Calu3 (cell line): ENCODE measurements at regions not wholly inside any gene's neighbourhood (a gene's known extent, or its start where the extent isn't known, plus 50 kb on each side); places are given as distances from the start of the nearest gene placed in this dataset.

Source experiments
- BruUV-seq: library from RNA; stranded (reverse); fragments of 400-500 nt; replicated peaks from 2 replicates; lab custom pipeline; 2021; lab: Mats Ljungman, UMichigan
- CTCF ChIA-PET: fragments of 300-600 bp; sonication (Branson Sonifier 250); formaldehyde crosslinking; loops from one replicate; lab custom pipeline; 2022; ENCODE audit warnings: antibody characterized with exemption; lab: Charles Lee
- DNase-seq: peaks from one replicate; pipeline ENCODE4 v3.0.0; 2022
- H3K27ac Mint-ChIP-seq: one replicate; pipeline ENCODE4 v1.8.0; 2022; ENCODE audit warnings: mixed read lengths; ENCODE audit not compliant: unreplicated experiment
- H3K27me3 Mint-ChIP-seq: one replicate; pipeline ENCODE4 v1.8.0; 2022; ENCODE audit warnings: mixed read lengths; ENCODE audit not compliant: unreplicated experiment
- H3K36me3 Mint-ChIP-seq: one replicate; pipeline ENCODE4 v1.8.0; 2022; ENCODE audit warnings: mild to moderate bottlenecking, moderate library complexity, mixed read lengths; ENCODE audit not compliant: insufficient read depth, unreplicated experiment
- H3K4me1 Mint-ChIP-seq: one replicate; pipeline ENCODE4 v1.8.0; 2022; ENCODE audit warnings: mild to moderate bottlenecking, low read depth, mixed read lengths; ENCODE audit not compliant: unreplicated experiment
- H3K4me3 Mint-ChIP-seq: one replicate; pipeline ENCODE4 v1.8.0; 2022; ENCODE audit warnings: mild to moderate bottlenecking, low read depth, moderate library complexity, mixed read lengths; ENCODE audit not compliant: unreplicated experiment
- H3K9me3 Mint-ChIP-seq: one replicate; pipeline ENCODE4 v1.8.0; 2022; ENCODE audit warnings: low read depth, mixed read lengths; ENCODE audit not compliant: unreplicated experiment
- intact Hi-C: fragments of 100-400 bp; cut with micrococcal nuclease; formaldehyde crosslinking; loops from one replicate; pipeline ENCODE4 v1.10.0; 2022; ENCODE audit not compliant: unreplicated experiment
- TF ChIP-seq, protein P1 (sequence below): fragments of 200-600 bp; IDR thresholded peaks from one replicate; pipeline ENCODE4 v1.8.0; 2022; ENCODE audit warnings: antibody characterized with exemption; ENCODE audit not compliant: unreplicated experiment

DNA sequence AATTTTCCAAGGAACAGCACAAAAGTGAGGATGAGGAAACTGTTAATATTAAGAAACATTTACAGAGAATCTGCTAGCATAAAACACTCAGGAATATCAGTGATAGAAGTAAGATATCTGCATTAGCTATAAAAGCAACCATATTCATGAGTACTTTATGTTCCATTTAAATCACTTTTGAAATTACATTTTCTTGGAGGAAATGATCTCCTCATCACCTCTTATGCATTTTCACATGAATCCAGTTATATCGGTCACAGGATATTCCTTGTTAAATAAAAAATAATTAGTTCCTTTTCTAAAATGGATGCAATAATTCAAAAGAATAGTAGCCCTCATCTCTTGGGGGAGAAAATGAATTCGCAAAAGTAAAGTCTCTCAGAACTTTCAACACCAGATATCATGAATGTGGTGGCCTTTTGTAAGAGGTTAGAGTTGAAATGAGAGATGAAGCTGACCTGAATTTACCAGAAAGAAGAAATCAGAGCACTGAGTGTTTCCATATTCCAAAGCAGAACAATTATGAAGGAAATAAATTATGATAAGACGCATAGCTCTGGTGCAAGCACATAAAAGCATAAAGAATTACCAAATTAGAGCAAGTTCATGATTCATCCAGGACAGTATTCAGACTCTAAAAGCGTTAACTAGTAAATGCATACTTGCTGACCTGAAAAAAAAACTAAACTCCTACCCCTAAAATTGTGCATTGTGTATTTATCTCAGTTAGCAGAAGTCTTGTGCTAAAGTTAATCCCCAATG lies 321.9 kb upstream of the CCDC54 start:
- TF ChIP-seq, protein P1, sequence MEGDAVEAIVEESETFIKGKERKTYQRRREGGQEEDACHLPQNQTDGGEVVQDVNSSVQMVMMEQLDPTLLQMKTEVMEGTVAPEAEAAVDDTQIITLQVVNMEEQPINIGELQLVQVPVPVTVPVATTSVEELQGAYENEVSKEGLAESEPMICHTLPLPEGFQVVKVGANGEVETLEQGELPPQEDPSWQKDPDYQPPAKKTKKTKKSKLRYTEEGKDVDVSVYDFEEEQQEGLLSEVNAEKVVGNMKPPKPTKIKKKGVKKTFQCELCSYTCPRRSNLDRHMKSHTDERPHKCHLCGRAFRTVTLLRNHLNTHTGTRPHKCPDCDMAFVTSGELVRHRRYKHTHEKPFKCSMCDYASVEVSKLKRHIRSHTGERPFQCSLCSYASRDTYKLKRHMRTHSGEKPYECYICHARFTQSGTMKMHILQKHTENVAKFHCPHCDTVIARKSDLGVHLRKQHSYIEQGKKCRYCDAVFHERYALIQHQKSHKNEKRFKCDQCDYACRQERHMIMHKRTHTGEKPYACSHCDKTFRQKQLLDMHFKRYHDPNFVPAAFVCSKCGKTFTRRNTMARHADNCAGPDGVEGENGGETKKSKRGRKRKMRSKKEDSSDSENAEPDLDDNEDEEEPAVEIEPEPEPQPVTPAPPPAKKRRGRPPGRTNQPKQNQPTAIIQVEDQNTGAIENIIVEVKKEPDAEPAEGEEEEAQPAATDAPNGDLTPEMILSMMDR: no peak
- no peak overlapping the region for H3K27ac Mint-ChIP-seq
- intact Hi-C loops: no loop called here
- H3K27me3 Mint-ChIP-seq: no peaks in the 10 kb centered on the region
- H3K9me3 Mint-ChIP-seq: no peaks in the 10 kb centered on the region
- CTCF ChIA-PET: no interaction called here
- H3K4me3 Mint-ChIP-seq: no peak overlapping the region
- no peak for DNase-seq
- no peaks in the 10 kb centered on the region for H3K4me1 Mint-ChIP-seq
- no peaks in the 10 kb centered on the region for H3K36me3 Mint-ChIP-seq
- BruUV-seq: no TSS peak

DNA sequence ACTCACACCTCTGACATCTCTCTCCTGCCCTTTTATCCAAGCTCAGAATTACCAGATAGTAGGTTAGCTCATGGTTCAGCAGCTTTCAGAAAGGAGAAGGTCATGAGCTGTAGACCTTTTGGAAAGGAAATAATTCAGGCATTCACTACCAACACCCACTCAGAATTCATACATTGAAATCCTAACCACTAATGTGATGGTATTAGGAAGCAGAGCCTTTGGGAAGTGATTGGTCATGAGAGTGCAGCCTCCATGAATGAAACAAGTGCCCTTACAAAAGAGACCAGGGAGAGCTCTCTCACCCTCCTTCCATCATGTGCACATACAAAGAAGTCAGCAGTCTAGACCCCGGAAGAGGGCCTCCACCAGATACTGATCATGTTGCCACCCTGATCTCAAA lies 315.8 kb upstream of the CCDC54 start:
- H3K4me1 Mint-ChIP-seq: peaks cover 29% of the 10 kb centered on the region
- H3K4me3 Mint-ChIP-seq: no peak overlapping the region
- H3K9me3 Mint-ChIP-seq: no peaks in the 10 kb centered on the region
- TF ChIP-seq, protein P1: no peak
- no peaks in the 10 kb centered on the region for H3K27me3 Mint-ChIP-seq
- no peaks in the 10 kb centered on the region for H3K36me3 Mint-ChIP-seq
- intact Hi-C loops: loop anchor here (5.0 to 10.0 kb wide), 6 partner anchors 239 to 1377 kb away; partner anchors contain the start of gene CBLB
- DNase-seq: no peak
- BruUV-seq: no TSS peak
- H3K27ac Mint-ChIP-seq: no peak overlapping the region
- CTCF ChIA-PET: no interaction called here

DNA sequence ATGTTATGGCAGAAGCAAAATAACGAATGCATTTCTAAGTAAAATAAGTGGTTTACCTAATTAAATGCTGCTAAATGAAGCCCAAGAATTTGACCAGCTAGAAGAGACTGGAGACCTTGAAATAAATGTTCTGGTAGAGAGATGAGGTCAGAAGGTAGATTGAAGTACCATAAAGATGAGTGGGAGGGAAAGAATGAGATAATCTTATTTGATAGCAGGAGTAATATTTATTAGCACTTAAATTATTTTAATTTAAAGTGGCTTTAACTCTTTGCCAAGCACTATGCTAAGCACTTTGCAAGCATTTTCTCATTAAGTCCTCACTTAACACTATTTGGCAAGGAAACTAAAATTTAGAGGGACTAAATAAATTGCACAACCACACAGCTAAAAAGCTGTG lies 314.9 kb upstream of the CCDC54 start:
- TF ChIP-seq, protein P1: no peak
- Mint-ChIP-seq H3K9me3 (no peaks in the 10 kb centered on the region), H3K27me3 (no peaks in the 10 kb centered on the region), H3K36me3 (no peaks in the 10 kb centered on the region), H3K4me1 (peaks cover 29% of the 10 kb centered on the region), H3K27ac (no peak overlapping the region), H3K4me3 (no peak overlapping the region)
- BruUV-seq: no TSS peak
- intact Hi-C loops: loop anchor here (5.0 to 10.0 kb wide), 6 partner anchors 240 to 1378 kb away; partner anchors contain the start of gene CBLB
- CTCF ChIA-PET: no interaction called here
- DNase-seq: no peak

DNA sequence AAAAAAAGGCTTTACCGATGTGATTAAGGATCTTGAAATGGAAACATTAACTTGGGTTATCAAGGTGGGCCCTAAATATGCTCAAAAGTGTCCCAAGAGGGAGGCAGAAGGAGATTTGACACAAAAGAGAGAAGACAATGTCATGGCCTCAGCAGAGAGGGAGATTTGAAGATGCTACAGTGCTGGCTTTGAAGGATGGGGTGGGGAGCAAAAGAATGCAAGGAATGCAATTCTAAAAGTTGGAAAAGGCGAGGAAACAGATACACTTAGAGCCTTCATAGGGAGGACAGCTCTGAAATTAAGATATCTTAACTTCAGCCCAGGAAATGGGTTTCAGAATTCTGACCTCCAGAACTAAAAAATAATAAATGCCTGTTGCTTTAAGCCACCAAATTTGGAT lies 314.5 kb upstream of the CCDC54 start:
- CTCF ChIA-PET: no interaction called here
- peaks cover 29% of the 10 kb centered on the region for H3K4me1 Mint-ChIP-seq
- H3K9me3 Mint-ChIP-seq: no peaks in the 10 kb centered on the region
- H3K27me3 Mint-ChIP-seq: no peaks in the 10 kb centered on the region
- DNase-seq: no peak
- no TSS peak for BruUV-seq
- no peak overlapping the region for H3K27ac Mint-ChIP-seq
- no peaks in the 10 kb centered on the region for H3K36me3 Mint-ChIP-seq
- intact Hi-C loops: loop anchor here (5.0 to 10.0 kb wide), 6 partner anchors 240 to 1378 kb away; partner anchors contain the start of gene CBLB
- TF ChIP-seq, protein P1: no peak
- H3K4me3 Mint-ChIP-seq: no peak overlapping the region
